Activated B cell treated with CpG ODN at 0.5 μM for 24 hours (primary cell): ENCODE measurements at regions not wholly inside any gene's neighbourhood (a gene's known extent, or its start where the extent isn't known, plus 50 kb on each side); places are given as distances from the start of the nearest gene placed in this dataset.
A peak's percentile ranks its signal among the peaks of the same experiment; 100 is the strongest.

ENCODE experiments used
- ATAC-seq: fragments of 200-7000 bp; cut with Tn5 transposase; one replicate; pipeline ENCODE4 v1.10.0; 2021; ENCODE audit warnings: low read depth, mild to moderate bottlenecking, moderate library complexity
- CTCF ChIA-PET: fragments of 350-600 bp; sonication (Branson Sonifier 250); formaldehyde crosslinking; loops from one replicate; lab custom pipeline; 2021; ENCODE audit warnings: antibody characterized with exemption; lab: Charles Lee
- POLR2A ChIA-PET: fragments of 350-600 bp; sonication (Branson Sonifier 250); formaldehyde crosslinking; loops from one replicate; lab custom pipeline; 2021; ENCODE audit warnings: antibody characterized with exemption; lab: Charles Lee
- DNase-seq: peaks from one replicate; pipeline ENCODE4 v3.0.0; 2022
- H3K27ac Mint-ChIP-seq: one replicate; pipeline ENCODE4 v1.8.0; 2020; ENCODE audit warnings: mixed read lengths
- H3K27me3 Mint-ChIP-seq: one replicate; pipeline ENCODE4 v1.8.0; 2021; ENCODE audit warnings: mixed read lengths
- H3K36me3 Mint-ChIP-seq: one replicate; pipeline ENCODE4 v1.8.0; 2021; ENCODE audit warnings: low read depth, mixed read lengths
- H3K4me1 Mint-ChIP-seq: one replicate; pipeline ENCODE4 v1.8.0; 2021; ENCODE audit warnings: mixed read lengths
- H3K4me3 Mint-ChIP-seq: one replicate; pipeline ENCODE4 v1.8.0; 2020; ENCODE audit warnings: mild to moderate bottlenecking, mixed read lengths
- H3K9me3 Mint-ChIP-seq: one replicate; pipeline ENCODE4 v1.8.0; 2020; ENCODE audit warnings: mixed read lengths
- intact Hi-C: fragments of 100-400 bp; cut with micrococcal nuclease; formaldehyde crosslinking; loops from one replicate; pipeline ENCODE4 v1.15.1; 2024
- TF ChIP-seq, protein P1 (sequence below): fragments of 200-600 bp; IDR thresholded peaks from one replicate; pipeline ENCODE4 v1.8.0; 2022; ENCODE audit warnings: antibody characterized with exemption, mild to moderate bottlenecking

DNA sequence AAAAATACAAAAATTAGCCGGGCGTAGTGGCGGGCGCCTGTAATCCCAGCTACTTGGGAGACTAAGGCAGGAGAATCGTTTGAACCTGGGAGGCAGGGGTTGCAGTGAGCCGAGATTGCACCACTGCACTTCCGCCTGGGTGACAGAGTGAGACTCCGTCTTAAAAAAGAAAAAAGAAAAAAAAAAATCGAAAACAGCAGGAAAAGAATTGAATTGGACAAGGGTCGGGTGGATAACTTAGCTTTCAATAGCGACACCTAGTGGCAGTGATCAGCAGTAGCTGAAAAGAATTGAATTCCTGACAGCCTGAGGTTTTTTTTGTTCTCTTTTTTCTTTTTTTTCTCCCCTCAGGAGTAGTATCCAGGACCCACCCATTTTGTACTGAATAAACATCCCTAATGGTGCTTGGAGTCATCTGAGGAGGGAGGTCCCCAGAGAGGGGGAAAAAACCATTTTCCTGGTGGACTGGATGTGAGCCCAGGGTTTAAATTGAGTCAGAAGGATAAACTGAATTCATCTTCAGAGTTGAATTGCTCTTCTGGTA, 55.1 kb downstream of the CYCS start:
- no peaks in the 10 kb centered on the region for H3K27me3 Mint-ChIP-seq
- DNase-seq: no peak
- POLR2A ChIA-PET: interaction anchor here (0.7 to 1.2 kb wide), 3 partner anchors 249 to 258 kb away, joined by 3 to 13 read pairs (median 3); no protein-coding TSS in a partner anchor
- peaks cover 7% of the 10 kb centered on the region for H3K4me1 Mint-ChIP-seq
- TF ChIP-seq, protein P1, sequence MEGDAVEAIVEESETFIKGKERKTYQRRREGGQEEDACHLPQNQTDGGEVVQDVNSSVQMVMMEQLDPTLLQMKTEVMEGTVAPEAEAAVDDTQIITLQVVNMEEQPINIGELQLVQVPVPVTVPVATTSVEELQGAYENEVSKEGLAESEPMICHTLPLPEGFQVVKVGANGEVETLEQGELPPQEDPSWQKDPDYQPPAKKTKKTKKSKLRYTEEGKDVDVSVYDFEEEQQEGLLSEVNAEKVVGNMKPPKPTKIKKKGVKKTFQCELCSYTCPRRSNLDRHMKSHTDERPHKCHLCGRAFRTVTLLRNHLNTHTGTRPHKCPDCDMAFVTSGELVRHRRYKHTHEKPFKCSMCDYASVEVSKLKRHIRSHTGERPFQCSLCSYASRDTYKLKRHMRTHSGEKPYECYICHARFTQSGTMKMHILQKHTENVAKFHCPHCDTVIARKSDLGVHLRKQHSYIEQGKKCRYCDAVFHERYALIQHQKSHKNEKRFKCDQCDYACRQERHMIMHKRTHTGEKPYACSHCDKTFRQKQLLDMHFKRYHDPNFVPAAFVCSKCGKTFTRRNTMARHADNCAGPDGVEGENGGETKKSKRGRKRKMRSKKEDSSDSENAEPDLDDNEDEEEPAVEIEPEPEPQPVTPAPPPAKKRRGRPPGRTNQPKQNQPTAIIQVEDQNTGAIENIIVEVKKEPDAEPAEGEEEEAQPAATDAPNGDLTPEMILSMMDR: peak; percentile 55
- H3K4me3 Mint-ChIP-seq: no peak overlapping the region
- H3K9me3 Mint-ChIP-seq: no peaks in the 10 kb centered on the region
- H3K27ac Mint-ChIP-seq: no peak overlapping the region
- peak; percentile 49 for ATAC-seq
- CTCF ChIA-PET: interaction anchor here (0.6 to 6.1 kb wide), 18 partner anchors 9 to 338 kb away, joined by 3 to 93 read pairs (median 4); no protein-coding TSS in a partner anchor
- no peaks in the 10 kb centered on the region for H3K36me3 Mint-ChIP-seq
- intact Hi-C loops: loop anchor here (1.0 to 5.0 kb wide), 5 partner anchors 24 to 258 kb away; partner anchors contain the start of gene OSBPL3

DNA sequence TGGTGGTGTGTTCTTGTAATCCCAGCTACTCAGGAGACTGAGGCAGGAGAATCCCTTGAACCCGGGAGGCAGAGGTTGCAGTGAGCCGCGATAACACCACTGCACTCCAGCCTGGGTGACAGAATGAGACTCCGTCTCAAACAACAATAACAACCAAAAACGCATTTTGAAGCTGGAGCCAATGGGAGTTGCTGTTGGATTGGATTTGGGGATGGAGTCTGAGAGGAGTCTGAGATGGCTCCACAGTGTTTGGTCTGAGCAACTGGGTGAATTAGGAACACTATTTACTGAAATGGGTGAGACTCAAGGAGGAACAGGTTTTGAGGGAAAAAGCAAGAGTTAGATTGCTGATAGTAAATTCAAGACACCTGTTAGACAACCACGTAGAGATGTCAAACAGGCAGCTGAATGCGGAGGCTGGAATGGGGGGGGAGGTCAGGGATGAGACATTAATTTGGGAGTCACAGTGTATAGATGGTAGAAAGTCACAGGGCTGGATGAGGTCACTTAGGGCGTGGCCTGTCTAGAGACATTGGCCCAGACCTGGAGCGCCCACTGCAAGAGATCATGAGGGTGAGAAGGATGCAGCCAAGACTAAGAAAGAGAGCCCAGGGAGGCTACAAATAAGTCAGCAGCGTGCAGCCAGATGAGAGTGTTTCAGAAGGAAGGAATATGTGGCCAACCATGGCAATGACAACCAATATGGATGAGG, 56.4 kb downstream of the CYCS start:
- TF ChIP-seq, protein P1: no peak
- CTCF ChIA-PET: interaction anchor here (4.9 to 6.1 kb wide), 2 partner anchors 248 to 256 kb away, joined by 31 to 93 read pairs; no protein-coding TSS in a partner anchor
- Mint-ChIP-seq H3K4me3 (no peak overlapping the region), H3K27ac (no peak overlapping the region), H3K27me3 (no peaks in the 10 kb centered on the region), H3K4me1 (peaks cover 3% of the 10 kb centered on the region), H3K36me3 (no peaks in the 10 kb centered on the region), H3K9me3 (no peaks in the 10 kb centered on the region)
- intact Hi-C loops: no loop called here
- ATAC-seq: no peak
- DNase-seq: no peak
- POLR2A ChIA-PET: no interaction called here

DNA sequence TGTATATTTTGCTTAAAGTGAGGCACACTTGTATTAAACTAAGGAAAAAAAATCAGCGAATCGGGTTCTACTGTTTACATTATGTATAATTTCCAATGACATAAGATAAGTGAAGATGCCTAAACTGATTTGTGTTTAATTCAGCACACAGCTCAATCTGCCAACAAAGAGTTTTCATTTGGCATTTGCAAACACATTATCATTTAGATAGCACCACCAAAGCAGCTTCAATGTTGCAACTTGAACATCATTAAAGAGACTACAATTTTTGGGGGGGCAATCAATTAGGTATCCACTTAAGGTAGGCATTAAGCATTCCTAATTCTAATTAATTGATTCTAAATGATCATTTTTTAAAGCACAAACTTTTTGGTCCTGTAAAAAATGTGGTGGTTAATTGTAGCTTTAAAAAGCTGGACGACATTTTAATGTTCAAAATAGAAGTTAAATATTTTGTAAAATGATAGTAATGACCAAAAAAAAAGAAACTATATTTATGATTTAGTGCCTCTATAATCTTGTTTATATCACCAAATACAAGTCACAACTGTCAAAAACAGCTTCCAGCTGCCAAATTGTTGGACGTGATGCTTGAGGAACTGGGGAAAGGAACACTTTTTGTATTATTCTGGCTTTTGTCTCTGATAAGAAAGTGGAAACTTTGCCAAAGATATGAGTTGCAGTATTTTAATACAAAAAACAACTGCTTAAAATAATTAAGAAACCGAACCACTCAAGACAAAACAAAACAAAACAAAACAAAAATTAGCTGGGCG, 57.1 kb downstream of the CYCS start:
- no peaks in the 10 kb centered on the region for H3K9me3 Mint-ChIP-seq
- no peak overlapping the region for H3K27ac Mint-ChIP-seq
- no peak for DNase-seq
- ChIA-PET POLR2A (no interaction called here), CTCF (interaction anchor here (0.9 to 6.1 kb wide), 3 partner anchors 26 to 255 kb away, joined by 3 to 93 read pairs (median 31); no protein-coding TSS in a partner anchor)
- H3K4me1 Mint-ChIP-seq: peaks cover 3% of the 10 kb centered on the region
- H3K4me3 Mint-ChIP-seq: no peak overlapping the region
- H3K27me3 Mint-ChIP-seq: no peaks in the 10 kb centered on the region
- TF ChIP-seq, protein P1: no peak
- ATAC-seq: no peak
- H3K36me3 Mint-ChIP-seq: no peaks in the 10 kb centered on the region
- intact Hi-C loops: no loop called here

DNA sequence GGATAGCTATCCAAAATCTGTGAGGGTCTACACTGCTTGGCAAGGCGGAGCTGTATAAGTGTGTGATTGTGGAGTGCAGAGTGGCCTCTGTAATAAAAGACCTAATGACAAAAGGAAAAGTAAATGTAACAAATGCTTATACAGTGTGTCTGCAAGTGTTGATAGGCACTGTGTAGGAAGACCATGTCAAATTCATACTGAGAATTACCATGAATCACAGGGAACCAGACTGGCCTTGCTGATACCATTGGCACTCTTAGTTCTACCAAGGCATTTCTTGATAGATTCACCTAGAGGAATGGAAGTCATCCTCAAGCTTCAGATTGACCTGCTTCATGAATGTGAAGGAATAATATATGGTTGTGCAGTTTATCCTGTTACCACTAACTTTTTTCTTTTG, 58.8 kb downstream of the CYCS start:
- Mint-ChIP-seq H3K9me3 (no peaks in the 10 kb centered on the region), H3K4me3 (no peak overlapping the region), H3K27ac (no peak overlapping the region), H3K4me1 (peaks cover 3% of the 10 kb centered on the region), H3K27me3 (no peaks in the 10 kb centered on the region), H3K36me3 (no peaks in the 10 kb centered on the region)
- ATAC-seq (no peak), DNase-seq (no peak)
- TF ChIP-seq, protein P1: no peak
- intact Hi-C loops: no loop called here
- ChIA-PET CTCF (interaction anchor here (0.8 to 4.9 kb wide), 3 partner anchors 124 to 254 kb away, joined by 3 to 31 read pairs (median 15); no protein-coding TSS in a partner anchor), POLR2A (interaction anchor here (0.6 kb wide), 1 partner anchor 427 kb away, joined by 9 read pairs; no protein-coding TSS in a partner anchor)
